EL (cell line): ENCODE measurements at regions not wholly inside any gene's neighbourhood (a gene's known extent, or its start where the extent isn't known, plus 50 kb on each side); places are given as distances from the start of the nearest gene placed in this dataset.

Source experiments
- DNase-seq: peaks from one replicate; pipeline ENCODE4 v3.0.0-alpha.2; 2016

DNA sequence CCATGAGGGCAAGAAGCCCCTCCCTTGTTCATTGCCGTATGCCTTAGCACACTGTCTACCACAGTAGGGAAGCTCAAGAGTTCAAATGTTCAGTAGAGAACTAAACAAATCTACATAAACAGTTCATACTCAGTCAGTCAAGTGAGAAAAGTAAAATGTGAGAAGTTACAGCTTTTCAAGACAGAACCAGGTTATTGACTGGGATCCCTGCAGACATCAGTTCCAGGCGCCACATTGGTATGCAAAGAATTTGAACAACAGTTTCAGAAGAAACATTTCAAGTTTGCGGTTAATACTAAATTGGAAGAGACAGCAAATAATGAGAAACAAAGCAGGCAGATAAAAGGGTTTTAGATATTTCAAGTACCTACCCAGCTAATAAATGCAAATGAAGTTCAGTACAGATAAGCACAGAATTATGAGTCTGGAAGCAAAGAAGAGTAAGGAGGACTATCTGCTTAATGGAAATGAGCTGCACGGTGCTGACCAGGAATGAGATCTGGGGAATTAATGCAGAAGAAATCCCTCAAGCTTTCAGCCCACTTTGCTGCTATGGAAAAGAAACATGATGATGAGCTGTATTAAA, 246.2 kb downstream of the HACE1 start:
- DNase-seq = peak; percentile 57

GRCh38 chr6:104612541-104612940, 247.2 kb downstream of the HACE1 start:
- no peak for DNase-seq

- DNase-seq = no peak
Measured at GRCh38 chr6:104608101-104608500, 251.6 kb downstream of the HACE1 start.

DNA sequence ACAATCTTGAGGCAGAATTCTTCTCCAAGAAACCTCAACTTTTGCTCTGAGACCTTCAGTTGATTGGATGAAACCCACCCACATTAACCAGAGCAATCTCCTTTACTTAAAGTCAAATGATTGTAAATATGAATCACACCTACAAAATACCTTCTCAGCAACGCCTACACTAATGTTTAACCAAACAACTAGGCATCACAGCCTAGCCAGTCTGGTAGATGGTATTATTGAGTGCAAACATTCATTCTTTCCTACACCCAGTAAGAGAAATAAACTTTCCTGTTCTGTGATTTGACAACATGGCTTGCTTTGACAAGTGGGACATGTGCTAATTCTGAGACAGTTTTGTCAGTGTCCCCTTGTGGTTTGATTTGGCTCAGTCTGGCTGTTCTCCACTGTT, 252.2 kb downstream of the HACE1 start:
- no peak for DNase-seq

DNA sequence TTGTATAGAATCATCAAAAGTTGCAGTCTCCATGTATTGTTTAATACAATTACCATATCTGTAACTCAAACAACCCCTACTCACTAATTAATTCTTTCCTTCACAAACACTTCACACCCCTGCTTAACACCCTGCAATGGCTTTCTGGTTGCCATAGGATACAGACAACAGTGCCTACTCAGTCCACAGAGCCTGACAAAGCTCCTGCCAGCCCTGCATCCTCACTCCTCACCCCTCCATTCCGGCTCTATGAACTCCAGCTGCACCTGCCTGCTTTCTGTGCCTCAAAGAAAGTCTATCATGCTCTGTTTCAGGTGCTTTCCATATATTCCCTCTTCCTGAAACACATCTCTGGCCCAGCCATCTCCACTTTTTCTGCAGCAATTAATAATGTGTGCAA, 253.4 kb downstream of the HACE1 start:
- DNase-seq = no peak

- DNase-seq = no peak
Measured at GRCh38 chr6:104604685-104605084, 255.0 kb downstream of the HACE1 start.

DNA sequence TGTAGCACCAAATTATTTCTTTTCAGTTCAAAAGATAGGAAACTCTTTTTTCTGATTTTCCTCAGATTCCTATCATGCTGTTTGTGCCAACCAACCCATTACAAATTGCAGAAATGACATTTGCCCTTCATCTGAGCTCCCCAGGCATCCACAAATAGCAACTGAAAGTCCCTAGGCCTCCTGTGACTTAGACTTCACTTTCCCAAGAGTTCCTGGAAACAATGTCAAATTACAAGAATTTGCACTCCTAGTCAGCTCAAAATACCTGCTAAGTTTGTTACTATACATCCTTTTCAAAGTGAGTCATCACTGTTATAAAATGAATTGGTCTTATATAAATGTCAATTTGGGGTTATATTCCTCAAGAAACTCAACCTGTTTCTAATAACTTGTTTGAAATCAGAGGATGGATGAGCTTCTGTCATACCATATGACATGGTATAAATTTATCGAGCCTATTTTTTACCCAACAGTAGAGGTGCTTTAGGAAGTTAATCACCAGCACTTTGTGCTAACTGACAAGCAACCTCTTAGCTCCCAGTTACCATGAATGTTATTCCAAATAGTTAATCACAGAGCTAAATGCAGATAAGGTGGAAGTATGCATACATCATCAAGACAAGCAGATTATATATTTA, 256.5 kb downstream of the HACE1 start:
- no peak for DNase-seq

GRCh38 chr6:104601721-104602120, 258.0 kb downstream of the HACE1 start:
- no peak for DNase-seq

DNA sequence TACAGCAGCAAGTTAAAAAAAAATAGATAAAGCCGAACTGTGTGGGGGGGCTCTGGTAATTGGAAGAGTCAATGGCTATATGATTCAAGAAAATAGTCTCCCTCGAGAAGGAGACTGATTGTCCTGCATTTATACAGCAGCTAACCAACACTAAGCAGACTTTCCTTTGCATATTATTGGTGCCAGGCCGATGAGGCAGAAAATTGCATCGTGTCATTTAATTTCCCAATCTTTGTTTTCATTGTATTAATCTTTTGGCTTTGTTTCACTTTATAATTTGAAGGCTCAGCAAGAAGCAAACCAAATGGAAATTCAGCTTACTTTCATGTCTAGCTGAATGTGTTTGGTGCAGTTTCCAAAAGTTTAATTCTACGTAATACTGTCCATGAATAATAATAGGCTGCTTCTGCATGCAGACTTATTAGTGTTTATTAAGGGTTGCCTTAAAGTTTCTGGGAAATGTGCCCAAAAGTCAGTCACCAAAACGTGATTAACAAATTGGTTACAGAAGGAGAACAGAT, 258.5 kb downstream of the HACE1 start:
- peak; percentile 21 for DNase-seq

GRCh38 chr6:104600639-104600931, 259.1 kb downstream of the HACE1 start:
- DNase-seq = no peak

- no peak for DNase-seq
Measured at GRCh38 chr6:104599821-104600638, 259.7 kb downstream of the HACE1 start.

- peak; percentile 40 for DNase-seq
Measured at GRCh38 chr6:104597541-104598050, 262.1 kb downstream of the HACE1 start.

GRCh38 chr6:104596091-104596490, 263.6 kb downstream of the HACE1 start:
- no peak for DNase-seq

DNA sequence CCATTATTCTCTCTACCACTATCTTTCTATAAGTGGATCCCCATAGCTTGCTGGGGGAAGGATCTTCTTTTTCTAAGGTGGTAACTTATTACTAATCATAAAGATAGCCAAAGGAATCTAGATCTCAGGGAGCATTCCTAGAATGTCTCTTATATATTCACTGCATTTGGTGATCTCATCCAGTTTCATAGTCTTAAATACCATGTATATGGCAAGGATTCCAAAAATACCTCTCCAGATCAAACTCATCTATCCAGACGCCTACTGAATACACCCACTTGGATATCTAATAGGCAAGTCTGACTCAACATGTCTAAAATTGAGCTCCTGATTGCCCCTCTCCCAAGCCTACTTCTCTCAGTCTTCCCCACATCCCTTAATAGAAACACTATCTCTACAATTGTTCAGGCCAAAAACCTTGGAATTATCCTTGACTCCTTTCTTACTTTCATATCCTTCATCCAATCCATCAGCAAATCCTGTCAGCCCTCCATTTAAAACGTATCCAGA, 264.4 kb downstream of the HACE1 start:
- DNase-seq = peak; percentile 56

GRCh38 chr6:104591573-104592334, 268.0 kb downstream of the HACE1 start:
- no peak for DNase-seq

GRCh38 chr6:104589940-104590339, 269.8 kb downstream of the HACE1 start:
- no peak for DNase-seq

DNA sequence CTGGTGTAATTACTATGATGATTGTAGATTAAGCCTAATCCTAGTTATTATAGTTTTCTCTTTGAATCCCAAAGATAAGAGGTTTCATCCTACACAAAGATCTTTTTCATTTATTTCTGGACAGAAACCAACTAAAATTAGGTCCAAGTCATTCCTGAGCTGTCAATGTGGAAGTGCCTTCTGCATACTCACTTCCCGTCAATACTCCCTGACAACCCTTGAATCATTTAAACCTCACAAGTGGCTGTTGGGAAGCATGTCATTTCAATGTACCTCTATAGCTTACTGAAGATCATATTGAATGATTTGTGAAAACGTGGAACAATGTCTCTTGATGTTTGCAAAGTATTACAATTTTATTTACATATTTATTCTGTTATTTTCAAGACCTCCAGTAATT, 274.1 kb downstream of the HACE1 start:
- no peak for DNase-seq

- DNase-seq = no peak
Measured at GRCh38 chr6:104580452-104580851, 279.3 kb downstream of the HACE1 start.

GRCh38 chr6:104579310-104579863, 280.3 kb downstream of the HACE1 start:
- DNase-seq = no peak

- DNase-seq = no peak
Measured at GRCh38 chr6:104575536-104575935, 284.2 kb downstream of the HACE1 start.

DNA sequence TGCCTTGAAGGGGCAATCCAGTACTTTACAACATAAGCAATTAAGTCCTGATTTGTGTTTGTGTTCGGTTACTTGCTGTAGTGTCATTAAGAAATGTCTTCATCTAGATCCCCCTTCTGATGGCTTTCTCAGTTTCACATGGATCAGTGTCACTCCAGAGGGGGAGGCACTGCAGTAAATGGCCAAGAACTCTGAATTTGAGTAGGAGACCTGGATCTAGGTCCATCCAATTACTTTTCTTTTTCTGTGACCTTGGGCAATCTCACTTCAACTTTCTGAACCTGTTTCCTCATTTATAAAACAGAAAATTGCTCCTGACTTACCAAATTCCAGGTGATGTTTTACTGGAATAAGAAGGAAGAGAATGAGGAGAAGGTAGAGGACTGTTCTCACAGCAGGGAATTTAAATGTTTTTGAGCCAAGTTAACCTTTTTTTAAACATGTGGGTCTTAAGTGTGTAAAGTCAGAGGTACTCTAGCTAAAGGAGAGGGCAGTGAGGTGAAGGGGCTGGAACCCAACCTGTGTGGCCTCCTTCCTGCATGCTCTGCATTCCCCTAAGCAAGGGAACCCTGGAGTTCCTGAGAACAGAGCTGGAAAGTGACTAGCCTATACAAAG, 285.5 kb downstream of the HACE1 start:
- DNase-seq = no peak

DNA sequence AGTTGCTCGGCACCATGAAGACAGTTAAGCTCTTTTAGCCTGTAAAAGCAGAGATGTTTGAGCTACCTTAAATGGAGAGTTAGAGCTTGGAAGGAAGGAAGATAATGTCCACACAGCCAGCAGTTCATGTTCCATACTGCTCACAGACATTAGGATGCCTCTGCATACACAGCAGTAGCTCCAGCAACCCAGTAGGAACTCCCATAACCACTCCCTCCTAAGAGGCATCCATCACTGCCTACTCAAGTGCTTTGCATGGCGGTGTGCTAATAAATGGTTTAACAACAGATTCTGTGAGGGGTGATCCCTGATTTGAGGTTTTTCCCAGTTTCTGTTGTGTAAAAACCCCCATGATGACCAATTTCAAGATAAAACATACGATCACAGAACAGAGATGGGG, 286.4 kb downstream of the HACE1 start:
- no peak for DNase-seq
